WTC11 (cell line): ENCODE measurements at regions not wholly inside any gene's neighbourhood (a gene's known extent, or its start where the extent isn't known, plus 50 kb on each side); places are given as distances from the start of the nearest gene placed in this dataset.

ENCODE experiments used
- CTCF ChIP-seq: fragments of 200-600 bp; IDR thresholded peaks from 2 replicates; pipeline ENCODE4 v1.8.0; 2022; ENCODE audit warnings: antibody characterized with exemption
- E2F1 ChIP-seq: sonication (generic); formaldehyde crosslinking; IDR thresholded peaks from 2 replicates; pipeline ENCODE4 v1.8.0; 2022; ENCODE audit warnings: mild to moderate bottlenecking, missing genetic modification reagents
- KAT7 ChIP-seq: sonication (generic); formaldehyde crosslinking; IDR thresholded peaks from 2 replicates; pipeline ENCODE4 v1.8.1; 2023; ENCODE audit warnings: missing genetic modification reagents, mild to moderate bottlenecking, borderline replicate concordance
- ZBTB43 ChIP-seq: sonication (generic); formaldehyde crosslinking; IDR thresholded peaks from 2 replicates; pipeline ENCODE4 v1.8.1; 2023; ENCODE audit warnings: mild to moderate bottlenecking, missing genetic modification reagents

GRCh38 chr20:22807045-22807444 is 222.7 kb upstream of the FOXA2 start:
- TF ChIP-seq ZBTB43 (no peak), E2F1 (CRISPR knock-in tag) (no peak), CTCF (no peak), KAT7 (no peak)
